ENCODE measurements at regions not wholly inside any gene's neighbourhood (a gene's known extent, or its start where the extent isn't known, plus 50 kb on each side); places are given as distances from the start of the nearest gene placed in this dataset.
"Not testable (repeated sequence)": the region's sequence is repeated elsewhere in the genome, so short reads cannot be mapped to it uniquely, and the experiment has no call there.

DNA sequence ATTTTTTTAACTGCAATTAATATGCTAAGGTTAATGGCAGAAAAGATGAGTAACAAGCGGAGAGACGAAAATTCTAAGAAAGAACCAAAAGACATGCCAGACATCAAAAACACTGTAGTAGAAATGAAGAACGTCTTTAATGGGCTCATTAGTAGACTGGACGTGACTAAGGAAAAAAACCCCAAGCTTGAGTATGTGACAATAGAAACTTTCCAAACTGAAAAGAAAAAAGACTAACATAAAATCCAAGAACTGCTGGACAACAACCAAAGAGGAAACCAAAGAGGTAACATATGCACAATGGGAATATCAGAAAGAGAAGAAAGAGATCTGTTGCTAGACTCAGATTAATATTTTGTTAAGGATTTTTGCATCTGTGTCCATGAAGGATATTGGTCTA lies 94.6 kb upstream of the SETMAR start:
- no peaks in the 10 kb centered on the region for H3K27me3 ChIP-seq
- no peak for DNase-seq
- TF ChIP-seq POLR2A (IDR thresholded peaks at IDR 0.05) (no peak), POLR2AphosphoS5 (IDR thresholded peaks at IDR 0.05) (no peak), EP300 (IDR thresholded peaks at IDR 0.05; ENCODE audit: low read depth) (no peak), CTCF (IDR thresholded peaks at IDR 0.05) (no peak)
- peaks cover 0 to 3% of the 10 kb centered on the region in 2 donors for H3K9me3 ChIP-seq
- intact Hi-C loops (cut with DNase I; ENCODE audit: low total_unique reads) (no loop called here), in situ Hi-C loops (cut with MboI; ENCODE audit: low pct_ligation_motif_present in 1 of 4, low pct_unique_long_range_greater_than_20kb in 1 of 4, low sequenced_read_pairs in 3 of 4) (no loop called here)
- H3K4me1 ChIP-seq: peaks cover 0 to 5% (median 0%) of the 10 kb centered on the region in 4 donors
- no peak overlapping the region for H3K27ac ChIP-seq
- 84 to 89% methylated on average over 4 of the region's 4 CpGs for WGBS, 2 donors (ENCODE audit: low coverage in 1 of 2)
- no peak overlapping the region for H3K4me3 ChIP-seq
- no peaks in the 10 kb centered on the region for H3K36me3 ChIP-seq

DNA sequence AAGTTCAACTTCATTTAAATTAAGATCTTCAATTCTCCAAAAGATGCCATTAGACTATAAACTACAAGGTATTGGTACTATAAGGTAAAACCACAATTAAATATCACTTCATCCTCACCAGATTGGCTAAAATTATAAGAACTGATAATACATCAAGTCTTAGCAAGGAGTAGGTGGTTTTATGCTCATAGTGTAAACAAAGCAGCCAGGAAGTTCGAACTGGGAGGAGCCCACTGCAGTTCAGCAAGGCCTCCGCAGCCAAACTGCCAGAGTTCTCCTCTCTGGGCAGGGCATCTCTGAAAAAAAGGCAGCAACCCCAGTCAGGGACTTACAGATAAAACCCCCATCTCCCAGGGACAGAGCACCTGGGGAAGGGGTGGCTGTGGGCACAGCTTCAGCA lies 91.6 kb upstream of the SETMAR start:
- no peak for TF ChIP-seq EP300 (IDR thresholded peaks at IDR 0.05; ENCODE audit: low read depth)
- no peak for TF ChIP-seq POLR2AphosphoS5 (IDR thresholded peaks at IDR 0.05)
- no peak for TF ChIP-seq CTCF (IDR thresholded peaks at IDR 0.05)
- TF ChIP-seq POLR2A (IDR thresholded peaks at IDR 0.05): no peak
- no peaks in the 10 kb centered on the region for H3K27me3 ChIP-seq
- DNase-seq: peak; percentile 8
- peaks cover 0 to 5% (median 0%) of the 10 kb centered on the region in 4 donors for H3K4me1 ChIP-seq
- no peaks in the 10 kb centered on the region for H3K36me3 ChIP-seq
- intact Hi-C loops (cut with DNase I; ENCODE audit: low total_unique reads) (no loop called here), in situ Hi-C loops (cut with MboI; ENCODE audit: low pct_ligation_motif_present in 1 of 4, low pct_unique_long_range_greater_than_20kb in 1 of 4, low sequenced_read_pairs in 3 of 4) (no loop called here)
- WGBS, 2 donors (ENCODE audit: low coverage in 1 of 2): 29% methylated on average over 2 of the region's 2 CpGs; no CpG with 5 or more reads in 1 of the 2 donors
- H3K27ac ChIP-seq: no peak overlapping the region
- no peak overlapping the region for H3K4me3 ChIP-seq
- peaks cover 0 to 9% of the 10 kb centered on the region in 2 donors for H3K9me3 ChIP-seq

DNA sequence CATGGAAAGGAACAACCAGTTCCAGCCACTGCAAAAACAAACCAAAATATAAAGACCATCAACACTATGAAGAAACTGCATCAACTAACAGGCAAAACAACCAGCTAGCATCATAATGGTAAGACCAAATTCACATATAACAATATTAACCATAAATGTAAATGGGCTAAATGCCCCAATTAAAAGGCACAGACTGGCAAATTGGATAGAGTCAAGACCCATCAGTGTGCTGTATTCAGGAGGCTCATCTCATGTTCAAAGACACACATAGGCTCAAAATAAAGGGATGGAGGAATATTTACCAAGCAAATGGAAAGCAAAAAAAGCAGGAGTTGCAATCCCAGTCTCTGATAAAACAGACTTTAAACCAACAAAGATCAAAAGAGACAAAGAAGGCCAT lies 89.7 kb upstream of the SETMAR start:
- intact Hi-C loops (cut with DNase I; ENCODE audit: low total_unique reads); H3K27me3 ChIP-seq; H3K4me3 ChIP-seq; H3K4me1 ChIP-seq; H3K9me3 ChIP-seq; DNase-seq; H3K27ac ChIP-seq; in situ Hi-C loops (cut with MboI; ENCODE audit: low pct_ligation_motif_present in 1 of 4, low pct_unique_long_range_greater_than_20kb in 1 of 4, low sequenced_read_pairs in 3 of 4); H3K36me3 ChIP-seq: not testable (repeated sequence)

DNA sequence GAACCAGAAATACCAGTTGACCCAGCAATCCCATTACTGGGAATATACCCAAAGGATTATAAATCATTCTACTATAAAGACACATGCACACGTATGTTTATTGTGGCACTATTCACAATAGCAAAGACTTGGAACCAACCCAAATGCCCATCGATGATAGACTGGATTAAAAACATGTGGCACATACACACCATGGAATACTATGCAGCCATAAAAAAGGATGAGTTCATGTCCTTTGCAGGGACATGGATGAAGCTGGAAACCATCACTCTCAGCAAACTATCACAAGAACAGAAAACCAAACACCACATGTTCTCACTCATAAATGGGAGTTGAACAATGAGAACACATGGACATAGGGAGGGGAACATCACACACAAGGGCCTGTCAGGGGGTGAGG lies 86.2 kb upstream of the SETMAR start:
- H3K27me3 ChIP-seq; H3K36me3 ChIP-seq; intact Hi-C loops (cut with DNase I; ENCODE audit: low total_unique reads); in situ Hi-C loops (cut with MboI; ENCODE audit: low pct_ligation_motif_present in 1 of 4, low pct_unique_long_range_greater_than_20kb in 1 of 4, low sequenced_read_pairs in 3 of 4); H3K4me3 ChIP-seq; H3K9me3 ChIP-seq; H3K27ac ChIP-seq; H3K4me1 ChIP-seq; DNase-seq: not testable (repeated sequence)
- 18 to 43% methylated on average over 2 of the region's 2 CpGs for WGBS, 2 donors (ENCODE audit: low coverage in 1 of 2)

DNA sequence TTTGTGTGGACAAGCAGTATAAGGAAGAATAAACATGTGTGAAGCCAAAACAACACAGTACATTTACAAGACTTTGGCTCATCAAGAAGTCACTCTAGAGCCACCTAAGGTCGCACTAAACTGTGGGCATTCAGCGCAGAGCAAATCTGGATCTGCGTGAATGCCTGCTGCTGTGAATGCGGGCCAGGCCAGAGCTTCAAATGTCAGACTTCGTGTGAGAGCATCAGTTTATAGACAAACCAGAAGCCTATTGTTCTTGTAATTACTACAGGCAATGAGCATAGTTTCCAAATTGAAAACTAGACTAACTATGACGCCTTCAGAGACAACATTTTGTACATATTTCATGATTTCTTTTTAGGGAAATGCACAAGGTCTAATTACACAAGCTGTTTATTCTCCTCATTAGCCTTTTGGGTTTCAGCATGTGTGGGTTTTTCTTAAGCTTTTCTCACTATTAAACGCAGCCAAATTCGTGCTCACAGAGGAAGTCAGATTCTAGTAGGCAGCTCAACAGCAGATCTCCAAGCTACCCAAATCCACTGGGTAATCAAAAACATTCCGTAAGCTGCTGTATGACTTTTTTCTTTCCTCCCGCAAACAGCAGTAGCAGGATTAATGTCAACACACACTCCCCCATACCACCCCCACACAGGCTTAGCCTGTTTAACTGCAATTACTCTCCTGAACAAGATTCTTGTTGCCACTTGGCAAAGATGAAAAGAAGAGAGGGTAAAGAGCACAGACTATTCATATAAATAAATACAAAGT lies 84.5 kb upstream of the SETMAR start:
- no peak overlapping the region for H3K27ac ChIP-seq
- intact Hi-C loops (cut with DNase I; ENCODE audit: low total_unique reads): no loop called here
- WGBS, 2 donors (ENCODE audit: low coverage in 1 of 2): 57 to 73% methylated on average over 9 to 10 of the region's 10 CpGs
- no peak overlapping the region for H3K4me3 ChIP-seq
- H3K9me3 ChIP-seq: peaks cover 0 to 4% of the 10 kb centered on the region in 2 donors
- no peaks in the 10 kb centered on the region for H3K36me3 ChIP-seq
- DNase-seq: no peak
- H3K27me3 ChIP-seq: no peaks in the 10 kb centered on the region
- TF ChIP-seq POLR2AphosphoS5 (IDR thresholded peaks at IDR 0.05) (no peak), CTCF (IDR thresholded peaks at IDR 0.05) (no peak), EP300 (IDR thresholded peaks at IDR 0.05; ENCODE audit: low read depth) (no peak), POLR2A (IDR thresholded peaks at IDR 0.05) (no peak)
- H3K4me1 ChIP-seq: no peaks in the 10 kb centered on the region
- in situ Hi-C loops (cut with MboI; ENCODE audit: low pct_ligation_motif_present in 1 of 4, low pct_unique_long_range_greater_than_20kb in 1 of 4, low sequenced_read_pairs in 3 of 4): no loop called here

All from transverse colon (tissue), 4 donors.